Ramos (cell line): ENCODE measurements at regions not wholly inside any gene's neighbourhood (a gene's known extent, or its start where the extent isn't known, plus 50 kb on each side); places are given as distances from the start of the nearest gene placed in this dataset.

Source experiments
- in situ Hi-C: fragments of 300-500 bp; cut with MboI; formaldehyde crosslinking; loops from one replicate; pipeline ENCODE4 v1.14.3; 2022; ENCODE audit warnings: low sequenced_read_pairs; ENCODE audit not compliant: unreplicated experiment

GRCh38 chr15:39269352-39269751, 311.5 kb upstream of the THBS1 start:
- in situ Hi-C loops = no loop called here

GRCh38 chr15:39269821-39270220, 311.1 kb upstream of the THBS1 start:
- in situ Hi-C loops = no loop called here

GRCh38 chr15:39270221-39270855, 310.5 kb upstream of the THBS1 start:
- in situ Hi-C loops = no loop called here

GRCh38 chr15:39270934-39271333, 309.9 kb upstream of the THBS1 start:
- in situ Hi-C loops = no loop called here

- in situ Hi-C loops = no loop called here
Measured at GRCh38 chr15:39272901-39273300, 308.0 kb upstream of the THBS1 start.

- in situ Hi-C loops = no loop called here
Measured at GRCh38 chr15:39273717-39274411, 307.0 kb upstream of the THBS1 start.

GRCh38 chr15:39275066-39275465, 305.8 kb upstream of the THBS1 start:
- in situ Hi-C loops = no loop called here

GRCh38 chr15:39279311-39279710, 301.6 kb upstream of the THBS1 start:
- in situ Hi-C loops = no loop called here

- in situ Hi-C loops = no loop called here
Measured at GRCh38 chr15:39281094-39281493, 299.8 kb upstream of the THBS1 start.

- in situ Hi-C loops = no loop called here
Measured at GRCh38 chr15:39282663-39283208, 298.1 kb upstream of the THBS1 start.

- in situ Hi-C loops = no loop called here
Measured at GRCh38 chr15:39283531-39283930, 297.3 kb upstream of the THBS1 start.

GRCh38 chr15:39285071-39285470, 295.8 kb upstream of the THBS1 start:
- in situ Hi-C loops = no loop called here

GRCh38 chr15:39285663-39286062, 295.2 kb upstream of the THBS1 start:
- in situ Hi-C loops = no loop called here

GRCh38 chr15:39286706-39287105, 294.2 kb upstream of the THBS1 start:
- in situ Hi-C loops = no loop called here

- in situ Hi-C loops = no loop called here
Measured at GRCh38 chr15:39287322-39288195, 293.3 kb upstream of the THBS1 start.

- in situ Hi-C loops = no loop called here
Measured at GRCh38 chr15:39290711-39291435, 290.0 kb upstream of the THBS1 start.

- in situ Hi-C loops = no loop called here
Measured at GRCh38 chr15:39291690-39292089, 289.2 kb upstream of the THBS1 start.

- in situ Hi-C loops = no loop called here
Measured at GRCh38 chr15:39296955-39297354, 283.9 kb upstream of the THBS1 start.

GRCh38 chr15:39298271-39298962, 282.5 kb upstream of the THBS1 start:
- in situ Hi-C loops = no loop called here
